ENCODE measurements at regions not wholly inside any gene's neighbourhood (a gene's known extent, or its start where the extent isn't known, plus 50 kb on each side); places are given as distances from the start of the nearest gene placed in this dataset.

GRCh38 chr13:68467160-68467559 is 1237.0 kb upstream of the PCDH9 start:
- ATAC-seq (no peak), FAIRE-seq (no peak), DNase-seq (ENCODE audit: extremely low read depth in 1 of 4, low spot score in 3 of 4) (no peak)
- in situ Hi-C loops (cut with MboI) (no loop called here), intact Hi-C loops (cut with micrococcal nuclease) (no loop called here)
- Histone ChIP-seq H3K4me3 (no peak overlapping the region), H3K27me3 (ENCODE audit: control insufficient read depth in 2 of 2, insufficient read depth in 2 of 2, low read length in 2 of 2) (no peaks in the 10 kb centered on the region), H2AFZ (ENCODE audit: low read depth, low read length) (no peak overlapping the region), H3K36me3 (ENCODE audit: control insufficient read depth, insufficient read depth, low read length) (no peaks in the 10 kb centered on the region), H3K9me3 (replicated peaks; ENCODE audit: control insufficient read depth, insufficient read depth, low read depth, low read length) (no peaks in the 10 kb centered on the region), H3K4me1 (replicated peaks in 1 of 2; ENCODE audit: control insufficient read depth in 2 of 2, insufficient read depth in 2 of 2, low read length in 2 of 2) (no peaks in the 10 kb centered on the region), H3K27ac (ENCODE audit: extremely low read depth, low read depth, low read length) (no peak overlapping the region), H3K79me2 (ENCODE audit: control insufficient read depth, insufficient read depth, low read length) (no peaks in the 10 kb centered on the region), H3K9me1 (ENCODE audit: control insufficient read depth, insufficient read depth, low read length) (no peaks in the 10 kb centered on the region), H3K4me2 (ENCODE audit: insufficient read depth, low read length) (no peak overlapping the region), H4K20me1 (replicated peaks; ENCODE audit: control insufficient read depth, insufficient read depth, low read length) (no peaks in the 10 kb centered on the region), H3K9ac (ENCODE audit: insufficient read depth in 1 of 2, low read depth in 2 of 2, low read length in 2 of 2) (no peak overlapping the region)
- no TSS peak for BruUV-seq (replicated peaks)
- ChIA-PET CTCF (ENCODE audit: low intra/inter-chr PET ratio) (no interaction called here), POLR2A (no interaction called here)
- WGBS (ENCODE audit: insufficient coverage, low coverage, missing lambda C conversion rate) = 11% methylated on average over 3 of the region's 4 CpGs
- TF ChIP-seq THAP7 (CRISPR knock-in tag; IDR thresholded peaks at IDR 0.05) (no peak), TAF7 (tag; IDR thresholded peaks at IDR 0.05) (no peak), ZNF512 (tag; IDR thresholded peaks at IDR 0.05) (no peak), TRIM25 (IDR thresholded peaks at IDR 0.05; ENCODE audit: borderline replicate concordance) (no peak), ZNF407 (IDR thresholded peaks at IDR 0.05; ENCODE audit: low read depth) (no peak), PCBP1 (IDR thresholded peaks at IDR 0.05; ENCODE audit: low read depth, low read length, poor library complexity, severe bottlenecking) (no peak), TAF1 (IDR thresholded peaks at IDR 0.05; ENCODE audit: control insufficient read depth, extremely low read depth, insufficient read depth, low read length, severe bottlenecking) (no peak), NR2F6 (CRISPR knock-in tag; IDR thresholded peaks at IDR 0.05) (no peak), ZNF583 (CRISPR knock-in tag; IDR thresholded peaks at IDR 0.05) (no peak), CHCHD3 (CRISPR knock-in tag; IDR thresholded peaks at IDR 0.05) (no peak), KLF1 (tag; IDR thresholded peaks at IDR 0.05) (no peak)

All from K562 (cell line).